IPS-15b (cell line): ENCODE measurements at regions not wholly inside any gene's neighbourhood (a gene's known extent, or its start where the extent isn't known, plus 50 kb on each side); places are given as distances from the start of the nearest gene placed in this dataset.

Experiments used
- H3K27me3 ChIP-seq: one replicate; pipeline ENCODE4 v1.6.1; 2013; ENCODE audit warnings: low read length; ENCODE audit not compliant: control insufficient read depth, insufficient read depth
- H3K36me3 ChIP-seq: one replicate; pipeline ENCODE4 v1.6.1; 2013; ENCODE audit warnings: low read length; ENCODE audit not compliant: control insufficient read depth, insufficient read depth
- H3K4me1 ChIP-seq: one replicate; pipeline ENCODE4 v1.6.1; 2013; ENCODE audit warnings: mild to moderate bottlenecking, low read length; ENCODE audit not compliant: control insufficient read depth, insufficient read depth
- H3K4me3 ChIP-seq: one replicate; pipeline ENCODE4 v1.5.1; 2013; ENCODE audit warnings: low read depth, low read length
- H3K9ac ChIP-seq: one replicate; pipeline ENCODE4 v1.6.1; 2013; ENCODE audit warnings: low read depth, mild to moderate bottlenecking, low read length
- H3K9me3 ChIP-seq: one replicate; pipeline ENCODE4 v1.6.1; 2013; ENCODE audit warnings: mild to moderate bottlenecking, low read length; ENCODE audit not compliant: control insufficient read depth, insufficient read depth

- no peak overlapping the region for H3K4me3 ChIP-seq
- no peaks in the 10 kb centered on the region for H3K9me3 ChIP-seq
- H3K27me3 ChIP-seq, result no peaks in the 10 kb centered on the region
- H3K9ac ChIP-seq, result no peak overlapping the region
- no peaks in the 10 kb centered on the region for H3K36me3 ChIP-seq
- H3K4me1 ChIP-seq, result no peaks in the 10 kb centered on the region
These were observed 614.9 kb upstream of the TMPRSS15 start for GRCh38 chr21:19018529-19018928.

DNA sequence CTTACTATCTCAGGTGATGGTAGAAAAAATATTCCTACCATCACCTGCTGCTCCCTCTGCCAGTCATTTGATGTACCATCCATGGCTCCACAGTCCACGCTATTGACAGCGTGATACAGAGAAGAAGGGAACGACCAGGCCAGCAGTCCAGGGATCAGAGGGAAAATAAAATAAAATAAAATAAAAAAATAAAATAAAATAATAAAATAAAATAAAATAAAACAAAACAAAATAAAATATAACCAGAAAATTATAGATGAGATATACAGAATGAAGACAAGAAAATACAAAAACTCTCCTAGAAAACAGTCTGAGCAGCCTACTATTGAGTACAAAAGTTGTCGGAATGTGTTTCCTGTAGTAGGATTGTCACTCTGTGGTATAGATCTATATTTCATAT is 619.4 kb upstream of the TMPRSS15 start:
- Histone ChIP-seq H3K9me3 (no peaks in the 10 kb centered on the region), H3K36me3 (no peaks in the 10 kb centered on the region), H3K9ac (no peak overlapping the region), H3K4me1 (no peaks in the 10 kb centered on the region), H3K27me3 (no peaks in the 10 kb centered on the region), H3K4me3 (no peak overlapping the region)

GRCh38 chr21:19026911-19027310 is 623.3 kb upstream of the TMPRSS15 start:
- Histone ChIP-seq H3K4me1 (no peaks in the 10 kb centered on the region), H3K36me3 (no peaks in the 10 kb centered on the region), H3K9me3 (no peaks in the 10 kb centered on the region), H3K4me3 (no peak overlapping the region), H3K27me3 (no peaks in the 10 kb centered on the region), H3K9ac (no peak overlapping the region)

GRCh38 chr21:19029816-19030215 is 626.2 kb upstream of the TMPRSS15 start:
- no peak overlapping the region for H3K4me3 ChIP-seq
- H3K4me1 ChIP-seq, result no peaks in the 10 kb centered on the region
- H3K27me3 ChIP-seq, result no peaks in the 10 kb centered on the region
- H3K9ac ChIP-seq, result no peak overlapping the region
- no peaks in the 10 kb centered on the region for H3K9me3 ChIP-seq
- no peaks in the 10 kb centered on the region for H3K36me3 ChIP-seq

GRCh38 chr21:19031953-19032352 is 628.4 kb upstream of the TMPRSS15 start:
- no peak overlapping the region for H3K9ac ChIP-seq
- H3K4me1 ChIP-seq, result no peaks in the 10 kb centered on the region
- no peaks in the 10 kb centered on the region for H3K36me3 ChIP-seq
- no peak overlapping the region for H3K4me3 ChIP-seq
- H3K27me3 ChIP-seq, result no peaks in the 10 kb centered on the region
- no peaks in the 10 kb centered on the region for H3K9me3 ChIP-seq

- Histone ChIP-seq H3K9me3 (no peaks in the 10 kb centered on the region), H3K27me3 (no peaks in the 10 kb centered on the region), H3K36me3 (no peaks in the 10 kb centered on the region), H3K4me1 (no peaks in the 10 kb centered on the region), H3K4me3 (no peak overlapping the region), H3K9ac (no peak overlapping the region)
These were observed 630.5 kb upstream of the TMPRSS15 start for GRCh38 chr21:19034041-19034440.

GRCh38 chr21:19034560-19034959 is 631.0 kb upstream of the TMPRSS15 start:
- Histone ChIP-seq H3K36me3 (no peaks in the 10 kb centered on the region), H3K4me3 (no peak overlapping the region), H3K9ac (no peak overlapping the region), H3K4me1 (no peaks in the 10 kb centered on the region), H3K9me3 (no peaks in the 10 kb centered on the region), H3K27me3 (no peaks in the 10 kb centered on the region)

GRCh38 chr21:19045876-19046275 is 642.3 kb upstream of the TMPRSS15 start:
- Histone ChIP-seq H3K4me3 (no peak overlapping the region), H3K9ac (no peak overlapping the region), H3K9me3 (no peaks in the 10 kb centered on the region), H3K27me3 (no peaks in the 10 kb centered on the region), H3K36me3 (no peaks in the 10 kb centered on the region), H3K4me1 (no peaks in the 10 kb centered on the region)

- Histone ChIP-seq H3K36me3 (no peaks in the 10 kb centered on the region), H3K9me3 (no peaks in the 10 kb centered on the region), H3K27me3 (no peaks in the 10 kb centered on the region), H3K4me1 (no peaks in the 10 kb centered on the region), H3K9ac (no peak overlapping the region), H3K4me3 (no peak overlapping the region)
These were observed 644.6 kb upstream of the TMPRSS15 start for GRCh38 chr21:19048098-19048672.

DNA sequence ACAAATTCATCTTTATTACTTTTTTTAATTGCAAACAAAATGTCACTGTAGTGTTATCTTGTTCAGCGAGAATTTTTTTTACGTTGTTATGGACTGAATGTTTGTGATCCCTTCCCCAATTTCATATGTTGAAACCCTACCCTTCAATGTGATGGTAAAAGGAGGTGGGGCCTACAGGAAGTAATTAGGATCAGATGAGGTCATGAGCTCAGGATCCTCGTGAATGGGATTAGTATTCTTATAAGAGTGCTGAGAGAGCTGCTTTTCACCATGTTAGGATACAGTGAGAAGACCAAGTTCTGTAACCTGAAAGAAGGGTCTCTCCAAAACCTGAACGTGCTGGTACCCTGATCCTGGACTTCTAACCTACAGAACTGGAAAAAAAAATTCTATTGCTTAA is 646.0 kb upstream of the TMPRSS15 start:
- Histone ChIP-seq H3K4me3 (no peak overlapping the region), H3K27me3 (no peaks in the 10 kb centered on the region), H3K36me3 (no peaks in the 10 kb centered on the region), H3K9ac (no peak overlapping the region), H3K9me3 (no peaks in the 10 kb centered on the region), H3K4me1 (no peaks in the 10 kb centered on the region)

DNA sequence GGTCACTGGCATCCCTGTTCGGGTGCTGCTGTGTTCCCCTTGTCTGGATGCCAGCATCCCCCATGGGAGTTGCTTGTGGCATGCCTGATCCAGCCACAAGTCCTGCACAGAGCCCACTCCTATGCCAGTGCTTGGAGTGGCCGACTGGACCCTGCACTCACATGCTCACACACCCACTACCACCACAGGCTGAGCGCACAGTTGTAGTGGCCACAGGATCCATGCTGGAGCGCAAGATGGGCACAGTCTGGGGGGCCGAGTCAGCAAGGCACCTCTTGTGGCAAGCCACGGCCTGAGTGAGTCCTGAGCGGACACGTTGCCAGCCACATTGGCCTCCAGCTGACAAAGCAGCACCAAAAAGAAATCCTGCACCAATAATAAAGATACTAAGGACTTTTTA is 661.6 kb upstream of the TMPRSS15 start:
- no peak overlapping the region for H3K4me3 ChIP-seq
- H3K36me3 ChIP-seq, result no peaks in the 10 kb centered on the region
- peaks cover under 1% of the 10 kb centered on the region for H3K4me1 ChIP-seq
- H3K9ac ChIP-seq, result no peak overlapping the region
- no peaks in the 10 kb centered on the region for H3K27me3 ChIP-seq
- no peaks in the 10 kb centered on the region for H3K9me3 ChIP-seq

- H3K4me3 ChIP-seq, result no peak overlapping the region
- H3K9ac ChIP-seq, result no peak overlapping the region
- H3K9me3 ChIP-seq, result peaks cover 16% of the 10 kb centered on the region
- no peaks in the 10 kb centered on the region for H3K4me1 ChIP-seq
- no peaks in the 10 kb centered on the region for H3K27me3 ChIP-seq
- H3K36me3 ChIP-seq, result no peaks in the 10 kb centered on the region
These were observed 672.4 kb upstream of the TMPRSS15 start for GRCh38 chr21:19076031-19076430.
